ENCODE measurements at regions not wholly inside any gene's neighbourhood (a gene's known extent, or its start where the extent isn't known, plus 50 kb on each side); places are given as distances from the start of the nearest gene placed in this dataset.
"Not testable (repeated sequence)": the region's sequence is repeated elsewhere in the genome, so short reads cannot be mapped to it uniquely, and the experiment has no call there.

DNA sequence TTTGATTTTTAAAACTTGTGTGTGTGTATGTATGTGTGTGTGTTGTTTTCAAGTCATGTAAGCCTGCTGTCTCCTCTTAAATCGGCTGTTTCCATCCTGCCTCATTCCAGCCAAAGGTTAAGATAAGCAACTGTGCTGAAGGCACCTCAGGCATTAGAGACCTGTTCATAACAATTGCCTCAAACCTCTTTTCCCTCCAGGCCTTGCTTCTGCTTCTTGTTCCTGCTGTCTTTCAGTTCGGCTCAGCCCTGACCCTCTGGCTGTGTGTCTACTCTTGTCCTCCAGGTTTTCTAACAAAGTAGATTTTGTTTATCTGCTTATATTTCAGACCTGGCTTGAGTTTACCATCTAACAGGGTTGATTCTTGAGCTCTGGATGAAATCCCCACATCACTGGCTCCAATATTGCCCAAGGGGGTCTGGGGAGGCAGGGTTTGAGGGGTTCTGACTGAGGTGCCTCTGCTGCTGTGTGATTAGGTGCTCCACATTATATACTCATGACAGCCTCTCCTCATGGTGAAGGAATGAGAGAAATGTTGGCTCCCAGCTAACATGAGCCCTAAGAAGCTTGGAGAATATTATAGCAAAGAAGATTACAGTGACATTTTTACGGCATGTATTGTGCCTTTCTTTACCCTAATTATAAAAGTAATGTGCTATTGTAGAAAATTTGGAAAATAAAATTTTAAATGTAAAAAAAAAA is 229.7 kb upstream of the PIK3R1 start:
- no peak for DNase-seq (ENCODE audit: low read depth in 2 of 2)

DNA sequence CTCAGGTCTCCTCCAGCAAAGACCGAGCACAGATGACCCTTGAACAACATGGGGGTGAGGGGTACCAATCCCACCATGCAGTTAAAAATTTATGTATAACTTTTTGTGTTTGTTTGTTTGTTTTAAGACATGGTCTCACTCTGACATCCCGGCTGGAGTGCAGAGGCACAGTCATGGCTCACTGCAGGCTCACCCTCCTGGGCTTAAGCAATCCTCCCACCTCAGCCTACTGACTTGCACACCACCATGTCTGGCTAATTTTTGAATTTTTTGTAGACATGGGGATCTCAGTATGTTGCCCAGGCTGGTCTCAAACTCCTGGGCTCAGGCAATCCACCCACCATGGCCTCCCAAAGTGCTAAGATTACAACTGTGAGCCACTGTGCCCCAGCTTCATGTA is 231.0 kb upstream of the PIK3R1 start:
- no peak for DNase-seq (ENCODE audit: low read depth in 2 of 2)

DNA sequence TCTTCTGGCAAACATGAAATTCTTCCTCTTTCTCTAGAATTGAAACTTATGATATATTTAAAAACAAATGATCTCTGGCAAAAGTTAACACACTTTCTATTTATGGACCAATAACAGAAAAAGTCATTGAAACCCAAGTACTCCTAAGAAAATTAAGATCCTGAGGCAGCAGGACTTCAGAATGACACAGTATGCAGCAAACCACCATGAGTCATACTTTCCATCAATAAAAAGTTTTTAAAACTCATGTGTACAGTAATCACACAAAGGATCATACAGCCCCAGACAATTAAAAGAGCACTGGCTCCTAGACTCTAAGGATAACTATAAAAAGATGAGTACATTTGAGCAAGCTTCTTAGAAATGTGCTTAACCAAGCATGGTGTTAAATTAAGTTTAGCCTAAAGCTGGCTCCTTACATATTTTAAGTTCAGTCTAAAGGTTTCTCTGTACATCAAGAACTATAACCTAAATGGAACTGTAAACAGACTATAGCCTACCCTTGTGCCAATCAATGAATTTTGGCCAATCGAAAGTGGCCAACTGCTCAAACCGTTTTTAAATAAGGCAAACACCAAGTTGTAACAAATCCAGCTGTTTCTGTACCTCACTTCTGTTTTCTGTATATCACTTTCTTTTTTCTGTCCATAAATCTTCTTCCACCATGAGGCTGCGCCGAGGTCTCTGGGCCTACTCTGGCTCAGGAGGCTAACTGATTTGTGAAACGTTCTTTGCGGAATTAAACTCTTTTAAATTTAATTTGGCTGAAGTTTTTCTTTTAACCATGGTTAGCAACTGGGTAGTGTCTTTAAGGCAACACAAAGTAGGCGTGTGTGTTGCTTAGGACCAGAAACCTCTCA is 232.1 kb upstream of the PIK3R1 start:
- no peak for DNase-seq (ENCODE audit: low read depth in 2 of 2)

DNA sequence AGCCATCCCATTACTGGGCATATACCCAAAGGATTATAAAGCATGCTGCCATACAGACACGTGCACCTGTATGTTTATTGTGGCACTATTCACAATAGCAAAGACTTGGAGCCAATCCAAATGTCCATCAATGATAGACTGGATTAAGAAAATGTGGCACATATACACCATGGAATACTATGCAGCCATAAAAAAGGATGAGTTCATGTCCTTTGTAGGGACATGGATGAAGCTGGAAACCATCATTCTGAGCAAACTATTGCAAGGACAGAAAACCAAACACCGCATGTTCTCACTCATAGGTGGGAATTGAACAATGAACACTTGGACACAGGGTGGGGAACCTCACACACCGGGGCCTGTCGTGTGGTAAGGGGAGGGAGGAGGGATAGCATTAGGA is 233.4 kb upstream of the PIK3R1 start:
- DNase-seq (ENCODE audit: low read depth in 2 of 2) = not testable (repeated sequence)

DNA sequence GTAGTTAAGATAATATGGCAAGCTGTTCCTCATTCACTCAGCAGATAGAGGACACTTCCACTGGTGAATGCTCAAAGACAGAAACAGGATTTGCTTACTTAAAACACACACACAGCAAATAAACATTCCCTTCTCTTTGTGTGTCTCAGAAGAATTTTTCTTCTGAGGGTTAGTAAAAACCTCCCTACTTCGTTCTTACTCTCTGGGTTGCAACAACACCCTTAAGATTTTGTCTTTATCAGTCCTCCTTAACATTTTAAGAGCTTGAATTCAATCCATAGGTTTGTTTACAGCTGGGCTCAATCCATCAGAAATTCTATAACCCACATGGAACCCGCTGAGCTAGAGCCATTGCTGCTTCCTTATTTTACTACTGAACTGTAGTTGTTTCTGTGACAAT is 237.4 kb upstream of the PIK3R1 start:
- DNase-seq (ENCODE audit: low read depth in 2 of 2) = no peak

DNA sequence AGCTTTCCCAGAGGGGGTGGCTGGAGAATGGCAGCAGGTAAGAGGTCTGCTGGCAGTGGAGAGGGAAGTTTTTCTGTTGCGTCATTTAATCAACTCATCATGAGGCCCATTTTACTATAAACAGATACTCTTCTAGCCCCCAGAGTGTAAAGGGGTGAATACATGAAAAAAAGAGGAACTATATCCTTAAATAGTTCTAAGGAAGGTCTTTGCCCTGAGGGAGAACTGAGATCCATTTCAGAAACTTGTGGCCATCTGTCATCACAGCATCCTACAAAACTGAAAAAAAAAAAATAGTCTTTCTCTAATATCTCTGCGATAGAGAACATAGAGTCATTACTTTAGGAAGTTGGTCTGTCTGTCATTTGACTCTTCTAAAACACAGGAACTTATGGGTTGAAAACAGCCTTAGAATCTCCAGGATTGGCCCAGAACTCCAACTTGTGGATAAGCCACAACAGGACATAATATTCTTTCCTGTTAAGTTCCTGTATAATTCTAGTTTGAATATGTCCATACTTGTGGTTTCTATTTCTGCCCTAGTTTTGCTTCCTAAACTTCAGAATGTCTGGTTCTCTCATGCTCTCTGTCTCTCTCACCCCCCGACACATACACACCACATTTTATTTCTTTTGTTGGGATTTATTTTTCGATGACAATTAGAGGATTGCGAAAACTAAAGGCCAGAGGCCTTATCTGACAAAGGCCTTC is 238.5 kb upstream of the PIK3R1 start:
- DNase-seq (ENCODE audit: low read depth in 2 of 2) = no peak

DNA sequence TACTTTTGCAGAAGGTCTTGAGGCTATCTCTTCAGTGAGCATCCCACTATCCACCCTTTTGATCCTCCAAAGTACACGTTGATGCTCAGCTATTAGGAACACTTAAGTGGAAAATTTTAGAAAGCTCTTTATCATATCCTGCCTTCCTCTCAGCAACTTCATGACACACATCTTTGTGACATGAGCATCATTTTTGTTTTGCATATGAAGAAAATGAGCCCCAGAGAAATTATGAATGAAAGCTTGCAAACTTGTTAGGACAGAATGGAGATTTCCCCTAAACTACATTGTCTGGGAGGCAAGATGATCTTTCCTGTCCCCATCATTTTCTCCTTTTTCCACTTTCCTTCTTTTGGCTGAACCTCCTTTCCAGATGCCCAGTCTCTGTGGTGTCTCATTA is 239.4 kb upstream of the PIK3R1 start:
- no peak for DNase-seq (ENCODE audit: low read depth in 2 of 2)

DNA sequence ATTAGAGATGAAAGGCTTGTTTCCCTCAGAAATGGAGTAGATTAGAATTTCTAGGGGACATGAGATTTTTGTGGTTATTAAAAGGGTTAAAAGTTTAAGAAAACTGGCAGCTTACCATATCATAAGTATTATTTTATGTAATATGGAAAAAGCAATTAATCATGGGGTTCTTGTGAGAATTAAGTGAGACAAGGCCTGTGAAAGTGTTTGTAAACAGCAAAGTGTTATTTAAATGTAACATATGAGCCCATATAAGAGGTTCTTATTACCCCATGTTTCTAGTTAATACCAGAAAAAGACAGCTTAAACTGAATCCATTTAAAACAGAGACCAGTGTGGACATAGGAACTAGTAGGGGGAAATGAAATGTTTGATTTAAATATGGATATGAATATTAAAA is 241.1 kb upstream of the PIK3R1 start:
- no peak for DNase-seq (ENCODE audit: low read depth in 2 of 2)

DNA sequence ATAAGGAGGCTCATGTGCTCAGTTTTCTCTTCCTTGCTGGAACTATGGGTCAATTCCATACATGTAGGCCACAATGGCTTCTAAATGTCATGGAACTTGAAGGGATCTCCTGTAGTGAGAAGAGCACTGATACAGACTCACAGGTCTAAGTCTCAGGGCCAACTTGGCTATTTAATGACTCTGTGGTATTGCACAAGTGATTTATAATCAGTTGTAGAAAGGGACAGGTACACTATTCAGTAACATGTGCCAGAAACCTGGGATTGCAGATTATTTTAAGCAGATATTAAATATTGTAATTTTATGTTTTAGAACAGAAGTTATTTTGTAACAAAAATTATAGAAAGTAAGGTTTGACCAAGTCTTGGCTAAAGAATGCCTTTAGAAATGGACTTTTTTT is 241.5 kb upstream of the PIK3R1 start:
- DNase-seq (ENCODE audit: low read depth in 2 of 2) = no peak

DNA sequence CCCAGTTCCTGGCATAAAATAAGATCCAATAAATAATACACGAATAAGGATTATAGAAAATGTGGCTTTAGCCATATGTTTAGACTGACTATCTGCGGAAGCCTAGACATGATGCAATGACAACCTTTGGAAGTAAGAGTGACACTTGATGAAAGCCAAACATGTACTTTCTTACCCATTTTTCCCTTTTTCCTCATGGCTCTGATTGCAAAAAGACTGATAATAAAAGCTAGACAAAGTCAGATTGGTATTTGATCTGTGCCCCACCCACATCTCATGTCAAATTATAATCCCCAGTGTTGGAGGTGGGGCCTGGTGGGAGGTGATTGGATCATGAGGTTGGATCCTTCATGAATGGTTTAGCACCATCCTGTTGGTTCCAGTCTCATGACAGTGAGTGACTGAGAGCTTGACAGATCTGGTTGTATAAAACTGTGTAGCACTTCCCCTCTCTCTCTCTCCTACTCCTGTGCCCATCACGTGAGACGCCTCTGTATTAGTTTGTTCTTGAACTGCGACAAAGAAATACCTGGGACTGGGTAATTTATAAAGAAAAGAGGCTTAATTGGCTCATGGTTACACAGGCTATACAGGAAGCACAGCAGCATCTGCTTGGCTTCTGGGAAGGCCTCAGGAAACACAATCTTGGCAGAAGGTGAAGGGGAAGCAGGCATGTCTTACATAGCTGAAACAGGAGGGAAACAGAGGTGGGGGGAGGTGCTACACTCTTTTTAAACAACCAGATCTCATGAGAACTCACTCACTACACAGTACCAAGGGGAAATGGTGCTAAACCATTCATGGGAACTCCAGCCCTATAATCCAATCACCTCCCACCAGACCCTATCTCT is 243.4 kb upstream of the PIK3R1 start:
- no peak for DNase-seq (ENCODE audit: low read depth in 2 of 2)

DNA sequence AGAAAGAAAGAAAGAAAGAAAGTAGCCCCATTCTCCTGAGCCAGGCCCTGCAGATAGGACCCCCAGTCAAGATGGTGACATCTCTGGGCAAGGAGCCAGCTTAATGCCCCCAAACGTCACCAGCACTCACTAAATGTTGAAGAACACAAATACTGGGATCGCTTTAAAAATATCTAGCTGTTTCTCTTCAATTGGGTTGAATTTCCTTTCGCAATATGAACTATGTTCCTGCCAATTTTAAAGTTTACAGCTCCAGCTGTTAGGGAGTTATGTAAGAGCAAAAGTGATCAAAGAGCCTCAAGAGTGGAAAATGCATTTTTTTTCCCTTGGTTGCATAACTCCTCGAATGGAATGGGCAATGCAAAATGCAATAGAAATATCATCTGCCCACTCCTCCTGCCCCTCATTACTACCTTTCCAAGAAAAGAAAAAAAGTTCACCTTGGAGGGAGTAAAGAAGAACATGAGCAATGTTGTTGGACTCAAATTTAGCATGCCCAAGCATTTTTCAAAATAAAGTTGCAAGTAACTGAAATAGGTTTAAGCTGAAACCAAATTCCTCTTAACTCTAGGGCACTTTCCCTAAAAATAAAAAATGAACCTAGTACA is 244.2 kb upstream of the PIK3R1 start:
- no peak for DNase-seq (ENCODE audit: low read depth in 2 of 2)

DNA sequence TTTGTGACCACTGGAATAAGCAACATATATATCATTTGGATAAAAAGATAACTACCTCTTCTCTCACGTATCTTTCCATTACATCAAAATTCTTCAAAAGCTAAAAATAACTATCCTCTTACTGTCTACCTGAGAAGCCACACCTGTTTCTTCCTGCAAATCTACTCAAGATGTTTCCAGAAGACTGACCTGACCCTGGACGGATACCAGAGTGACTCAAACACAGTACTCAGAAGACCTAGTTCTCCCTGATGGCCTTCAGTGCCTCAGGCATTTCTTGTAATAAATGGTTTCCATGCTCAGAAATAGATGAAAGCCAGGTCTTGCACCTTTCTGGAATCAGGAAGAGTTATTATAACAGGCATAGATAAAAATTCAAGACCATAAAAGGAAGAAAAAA is 245.9 kb upstream of the PIK3R1 start:
- DNase-seq (ENCODE audit: low read depth in 2 of 2) = no peak

DNA sequence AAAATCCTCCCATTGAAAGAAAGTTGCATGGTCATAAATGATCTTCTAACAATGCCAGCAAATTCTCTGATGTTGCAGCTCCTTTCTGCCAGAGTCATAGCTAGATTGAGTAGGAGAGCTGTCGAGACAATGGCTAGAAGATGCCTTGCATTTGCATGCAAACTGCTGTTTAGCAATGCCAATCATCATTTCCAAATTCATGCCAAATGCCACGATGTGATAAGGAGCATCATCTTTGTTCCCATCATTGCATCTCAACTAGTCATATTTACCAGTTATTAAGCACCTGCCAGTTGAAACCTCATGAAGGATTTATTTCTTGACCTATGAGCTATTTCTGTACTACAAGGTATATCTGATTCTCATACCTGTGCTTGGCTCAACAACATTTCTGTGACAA is 246.4 kb upstream of the PIK3R1 start:
- DNase-seq (ENCODE audit: low read depth in 2 of 2) = no peak

DNA sequence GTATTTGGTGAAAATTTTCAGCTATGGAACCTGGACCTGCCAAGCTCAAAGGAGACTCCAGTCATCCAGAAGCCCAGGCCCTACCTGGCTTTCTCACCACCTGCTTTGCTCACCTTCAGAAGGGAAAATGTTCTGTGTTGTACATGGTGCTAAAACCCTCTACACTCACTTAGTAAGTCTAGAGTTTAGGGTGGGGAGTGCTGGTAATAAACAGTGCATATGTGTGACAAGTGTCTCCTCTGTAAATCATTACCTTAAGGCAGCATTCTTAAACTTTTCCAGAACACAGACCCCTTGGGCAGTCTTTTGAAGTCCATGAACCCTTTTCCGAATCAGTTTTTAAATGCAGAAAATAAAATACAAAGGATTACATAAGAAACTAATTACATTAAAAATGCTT is 248.8 kb upstream of the PIK3R1 start:
- no peak for DNase-seq (ENCODE audit: low read depth in 2 of 2)

DNA sequence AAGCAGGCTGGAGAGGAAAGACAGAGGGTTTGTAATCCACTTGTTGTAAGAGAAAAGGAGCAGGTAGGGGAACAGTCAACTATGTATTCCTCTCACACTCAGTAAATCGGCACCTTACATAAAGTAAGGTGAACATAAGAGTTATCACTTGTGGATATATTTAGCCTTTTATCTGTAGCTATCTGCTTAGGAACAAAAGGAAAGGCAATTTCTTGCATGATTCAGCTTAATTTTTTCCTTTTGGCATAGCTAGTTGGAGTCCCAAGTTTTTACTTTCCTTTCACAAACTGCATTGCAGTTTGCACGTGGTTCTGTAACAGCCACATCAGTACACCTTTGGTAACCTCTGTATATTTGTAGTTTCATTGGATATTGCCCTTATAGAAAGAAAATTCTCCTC is 250.9 kb upstream of the PIK3R1 start:
- DNase-seq (ENCODE audit: low read depth in 2 of 2) = no peak

DNA sequence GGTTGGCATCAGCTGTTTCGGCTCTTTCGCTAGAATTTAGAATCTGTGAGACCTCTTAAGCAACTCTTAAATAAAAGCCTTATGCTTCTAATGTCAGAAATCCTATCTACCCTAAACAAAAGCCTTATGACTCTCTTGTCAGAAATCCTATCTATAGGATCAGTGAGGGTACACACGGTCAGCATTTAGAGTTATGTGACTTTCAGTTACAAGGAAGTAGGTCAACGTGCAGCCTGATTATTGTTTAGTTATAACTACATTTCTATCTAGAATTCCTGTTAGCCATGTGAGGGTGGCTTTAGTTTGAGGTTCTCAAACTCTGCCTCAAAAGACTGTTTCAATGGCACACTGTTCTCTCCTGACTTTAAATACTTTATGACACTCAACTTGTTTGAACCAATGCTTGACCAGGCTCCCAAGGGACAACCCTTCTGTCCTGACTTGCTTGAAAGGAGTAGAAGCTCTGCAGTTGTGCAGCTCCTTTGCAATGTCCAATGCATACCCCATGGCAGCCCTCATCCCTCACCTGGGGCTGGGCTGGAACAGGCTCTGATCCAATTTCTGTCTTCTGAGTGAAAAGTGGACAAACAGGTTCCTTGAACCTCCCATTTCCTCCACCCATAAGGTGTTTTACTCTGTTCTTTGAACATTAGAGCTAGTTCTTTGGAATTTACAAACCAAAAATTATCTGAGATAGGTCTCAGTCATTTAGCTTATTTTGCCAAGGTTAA is 251.6 kb upstream of the PIK3R1 start:
- DNase-seq (ENCODE audit: low read depth in 2 of 2) = no peak

DNA sequence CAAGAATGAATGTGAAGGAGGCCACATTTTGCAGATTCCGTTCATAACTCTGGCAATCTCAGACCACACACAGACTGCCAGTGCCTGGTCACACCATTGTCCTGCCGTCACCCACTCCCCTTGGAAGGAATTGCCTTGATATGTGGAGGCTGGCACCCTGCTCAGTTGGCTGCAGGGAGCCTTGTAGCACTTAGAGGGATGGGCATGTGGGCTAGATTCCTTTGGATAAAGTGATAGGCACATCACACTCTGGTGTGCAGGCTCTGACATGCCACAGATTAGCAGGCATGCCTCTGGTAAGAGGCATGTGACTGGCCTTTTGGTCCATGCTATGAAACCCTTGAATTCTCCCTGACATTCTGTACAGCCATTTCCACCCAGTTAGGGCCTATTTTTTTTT is 254.6 kb upstream of the PIK3R1 start:
- no peak for DNase-seq (ENCODE audit: low read depth in 2 of 2)

DNA sequence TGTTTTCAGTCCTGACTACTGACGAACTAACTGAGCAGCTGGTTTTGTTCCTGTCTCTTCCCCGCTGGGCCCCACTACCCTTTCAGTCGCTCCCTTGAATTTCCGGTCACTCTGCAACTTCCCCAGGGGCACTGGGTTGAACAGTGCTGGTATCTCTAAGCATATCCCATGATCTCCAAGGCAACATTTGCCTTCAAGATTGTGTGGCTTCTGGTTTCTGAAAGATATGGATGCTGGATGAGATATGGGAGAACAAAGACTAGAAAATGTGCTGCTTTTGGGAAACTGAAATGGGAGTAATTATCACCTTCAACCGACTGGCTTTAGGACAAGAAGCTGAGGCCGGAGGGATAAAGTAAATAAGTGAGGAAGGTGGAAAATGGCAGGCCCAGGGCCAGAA is 258.2 kb upstream of the PIK3R1 start:
- no peak for DNase-seq (ENCODE audit: low read depth in 2 of 2)

DNA sequence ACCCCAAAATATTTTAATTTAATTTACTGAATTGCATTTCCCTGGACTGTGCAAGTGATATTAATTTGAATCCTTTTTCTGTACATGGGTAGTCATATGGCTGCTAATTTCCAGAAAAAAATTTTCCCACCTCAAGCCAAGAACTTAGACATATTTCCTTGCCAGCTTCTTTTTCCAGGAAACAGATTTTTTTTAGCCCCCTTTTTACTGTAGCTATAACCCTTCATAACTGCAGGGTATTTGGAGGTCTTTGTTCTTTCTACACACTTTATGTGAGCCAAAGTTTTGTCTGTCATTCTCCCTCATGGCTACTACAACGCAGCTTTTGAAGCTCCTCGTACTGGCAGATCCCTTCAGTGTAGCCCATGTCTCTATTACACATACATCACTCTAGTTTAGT is 261.2 kb upstream of the PIK3R1 start:
- DNase-seq (ENCODE audit: low read depth in 2 of 2) = no peak

DNA sequence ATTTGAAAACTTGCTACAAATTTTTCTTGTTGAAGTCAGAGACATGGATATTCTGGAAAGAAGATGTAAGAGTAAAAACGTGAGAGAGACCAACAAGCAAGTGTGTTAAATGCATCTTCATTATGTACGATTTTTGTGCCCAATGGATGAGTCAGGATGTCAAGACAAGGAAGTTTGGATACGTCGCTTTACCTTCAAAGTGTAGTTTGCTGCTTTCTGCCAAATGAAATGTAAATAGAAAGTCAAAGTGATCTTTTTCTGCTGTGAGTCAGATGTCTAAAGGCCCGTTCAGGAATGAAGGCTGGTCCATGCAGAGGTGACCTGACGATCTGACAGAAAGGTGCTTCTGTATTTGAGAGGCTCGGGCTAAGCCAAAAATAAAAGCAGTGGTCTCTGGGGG is 273.1 kb upstream of the PIK3R1 start:
- no peak for DNase-seq (ENCODE audit: low read depth in 2 of 2)
